HCT116 (cell line): ENCODE measurements at regions not wholly inside any gene's neighbourhood (a gene's known extent, or its start where the extent isn't known, plus 50 kb on each side); places are given as distances from the start of the nearest gene placed in this dataset.

Experiments
- ATAC-seq: fragments of 200-7000 bp; cut with Tn5 transposase; 2 replicates; pipeline ENCODE4 v1.9.1; 2020; ENCODE audit warnings: mild to moderate bottlenecking, moderate library complexity
- BruUV-seq: library from RNA; stranded (reverse); fragments of 400-500 nt; replicated peaks from 2 replicates; lab custom pipeline; 2021; lab: Mats Ljungman, UMichigan
- CTCF ChIA-PET: fragments of 300-600 bp; sonication (Branson Sonifier 250); formaldehyde crosslinking; loops from one replicate; lab custom pipeline; 2021; ENCODE audit warnings: antibody characterized with exemption; lab: Charles Lee
- POLR2A ChIA-PET: fragments of 300-600, 350-600 bp; sonication (Branson Sonifier 250); formaldehyde crosslinking; loops from one replicate; lab custom pipeline; 2021; ENCODE audit warnings: antibody characterized with exemption; lab: Charles Lee
- RAD21 ChIA-PET, 2 experiments: fragments of 300-600 bp; sonication (Branson Sonifier 250); formaldehyde crosslinking; loops; one replicate each; lab custom pipeline; 2023; ENCODE audit warnings: low total read pairs in 2 of 2; ENCODE audit not compliant: uncharacterized antibody in 2 of 2, unreplicated experiment in 2 of 2, low non-redundant PET in 1 of 2; lab: Charles Lee
- DNase-seq: peaks from one replicate; pipeline ENCODE4 v3.0.0-alpha.2; 2010; ENCODE audit warnings: low read depth, low spot score
- H2AFZ ChIP-seq: fragments of 200-600 bp; shearing (Covaris generic), sonication (generic); 2 replicates; pipeline ENCODE4 v1.6.1; 2017; ENCODE audit warnings: low read depth, mixed run types, mixed read lengths, antibody characterized with exemption, low read length; ENCODE audit not compliant: poor library complexity, severe bottlenecking
- H3K27ac ChIP-seq: 2 replicates; pipeline ENCODE4 v1.5.1; 2012; ENCODE audit warnings: low read depth, low read length
- H3K27me3 ChIP-seq: fragments of 200-600 bp; sonication (generic); 2 replicates; pipeline ENCODE4 v1.6.1; 2016; ENCODE audit warnings: mixed run types, low read length, mixed read lengths; ENCODE audit not compliant: insufficient read depth
- H3K36me3 ChIP-seq, 2 experiments: fragments of 200-500 bp in 1 of 2; fragments of 200-600 bp in 1 of 2; sonication (Bioruptor generic) in 1 of 2; sonication (generic) in 1 of 2; 2 replicates each; pipeline versions ENCODE4 v1.5.1 to v1.6.1; 2014 to 2016; ENCODE audit warnings: low read length in 2 of 2, inconsistent platforms in 1 of 2, mixed read lengths in 1 of 2, mixed run types in 1 of 2; ENCODE audit not compliant: insufficient read depth in 2 of 2, control insufficient read depth in 1 of 2
- H3K4me1 ChIP-seq, 2 experiments: fragments of 200-600 bp in 1 of 2; sonication (generic) in 1 of 2; 2 replicates each; pipeline versions ENCODE4 v1.5.1 to v1.6.1; 2012 to 2017; ENCODE audit warnings: low read length in 2 of 2, inconsistent platforms in 1 of 2, mild to moderate bottlenecking in 1 of 2, mixed read lengths in 1 of 2, mixed run types in 1 of 2, moderate library complexity in 1 of 2; ENCODE audit not compliant: insufficient read depth in 2 of 2, control insufficient read depth in 1 of 2
- H3K4me2 ChIP-seq: fragments of 200-600 bp; sonication (generic); 2 replicates; pipeline ENCODE4 v1.6.1; 2017; ENCODE audit warnings: mixed run types, low read length, mixed read lengths
- H3K4me3 ChIP-seq, 2 experiments: fragments of 200-600 bp in 1 of 2; sonication (generic) in 1 of 2; replicated peaks in 1 of 2; 2 replicates each; pipeline ENCODE4 v1.5.1; 2011 to 2016; ENCODE audit warnings: low read length in 2 of 2, control low read depth in 1 of 2, low read depth in 1 of 2, mild to moderate bottlenecking in 1 of 2, mixed read lengths in 1 of 2, mixed run types in 1 of 2
- H3K79me2 ChIP-seq: fragments of 200-600 bp; sonication (generic); 2 replicates; pipeline ENCODE4 v1.6.1; 2017; ENCODE audit warnings: mild to moderate bottlenecking, mixed run types, low read length, moderate library complexity, mixed read lengths; ENCODE audit not compliant: insufficient read depth
- H3K9ac ChIP-seq: fragments of 200-600 bp; sonication (generic); 2 replicates; pipeline ENCODE4 v1.6.1; 2016; ENCODE audit warnings: low read length, mixed read lengths
- H3K9me2 ChIP-seq: fragments of 200-600 bp; sonication (generic), shearing (Covaris generic); 2 replicates; pipeline ENCODE4 v1.6.1; 2017; ENCODE audit warnings: mixed run types, mild to moderate bottlenecking, moderate library complexity; ENCODE audit not compliant: insufficient read depth
- H3K9me3 ChIP-seq, 2 experiments: fragments of 200-500 bp in 1 of 2; fragments of 200-600 bp in 1 of 2; sonication (Bioruptor generic) in 1 of 2; sonication (generic) in 1 of 2; 2 replicates each; pipeline ENCODE4 v1.6.1; 2014 to 2017; ENCODE audit warnings: low read length in 2 of 2, mixed read lengths in 2 of 2, inconsistent platforms in 1 of 2, low read depth in 1 of 2, mild to moderate bottlenecking in 1 of 2, mixed run types in 1 of 2, moderate library complexity in 1 of 2; ENCODE audit not compliant: control insufficient read depth in 1 of 2, insufficient read depth in 1 of 2
- H4K20me1 ChIP-seq: fragments of 200-600 bp; sonication (generic), shearing (Covaris generic); 2 replicates; pipeline ENCODE4 v1.6.1; 2017; ENCODE audit warnings: mixed run types, mild to moderate bottlenecking, moderate library complexity; ENCODE audit not compliant: insufficient read depth
- CBX3 ChIP-seq: IDR thresholded peaks from 2 replicates; pipeline ENCODE4 v1.6.1; 2012; ENCODE audit warnings: low read depth
- CEBPB ChIP-seq: IDR thresholded peaks from 2 replicates; pipeline ENCODE4 v1.6.1; 2012; ENCODE audit warnings: low read depth
- ELF1 ChIP-seq: IDR thresholded peaks from 2 replicates; pipeline ENCODE4 v1.6.1; 2012; ENCODE audit warnings: low read depth, borderline replicate concordance
- EZH2phosphoT487 ChIP-seq: fragments of 200-600 bp; IDR thresholded peaks from 2 replicates; pipeline ENCODE4 v1.6.1; 2018; ENCODE audit warnings: antibody characterized with exemption, borderline replicate concordance
- FOSL1 ChIP-seq: IDR thresholded peaks from 2 replicates; pipeline ENCODE4 v1.6.1; 2012; ENCODE audit warnings: low read depth
- JUND ChIP-seq: IDR thresholded peaks from 2 replicates; pipeline ENCODE4 v1.6.1; 2012
- POLR2A ChIP-seq: IDR thresholded peaks from 2 replicates; pipeline ENCODE4 v1.7.0; 2011; ENCODE audit warnings: borderline replicate concordance; ENCODE audit not compliant: insufficient read depth, insufficient read length; ENCODE audit errors: extremely low read depth
- RAD21 ChIP-seq: IDR thresholded peaks from 2 replicates; pipeline ENCODE4 v1.6.1; 2012; ENCODE audit warnings: low read depth, mild to moderate bottlenecking
- SIN3A ChIP-seq: IDR thresholded peaks from 2 replicates; pipeline ENCODE4 v1.6.1; 2012; ENCODE audit warnings: low read depth
- SP1 ChIP-seq: IDR thresholded peaks from 2 replicates; pipeline ENCODE4 v1.6.1; 2012; ENCODE audit warnings: low read depth
- SRF ChIP-seq: IDR thresholded peaks from 2 replicates; pipeline ENCODE4 v1.6.1; 2012; ENCODE audit warnings: low read depth
- TCF7L2 ChIP-seq: IDR thresholded peaks from 2 replicates; pipeline ENCODE4 v1.7.0; 2011; ENCODE audit warnings: borderline replicate concordance, inconsistent platforms; ENCODE audit not compliant: insufficient read depth, insufficient read length; ENCODE audit errors: extremely low read depth
- ZFX ChIP-seq: fragments of 450-650 bp; IDR thresholded peaks from 2 replicates; pipeline ENCODE4 v1.6.1; 2017
- ZNF274 ChIP-seq: fragments of 200-500 bp; sonication (Bioruptor generic); IDR thresholded peaks from 2 replicates; pipeline ENCODE4 v1.6.1; 2014; ENCODE audit warnings: mild to moderate bottlenecking, low read depth, low read length, inconsistent platforms
- intact Hi-C: fragments of 100-400 bp; cut with micrococcal nuclease; formaldehyde crosslinking; loops from 2 replicates; pipeline ENCODE4 v1.10.0; 2022
- TF ChIP-seq, protein P1 (sequence below): IDR thresholded peaks from 2 replicates; pipeline ENCODE4 v1.6.1; 2012; ENCODE audit warnings: low read depth
- TF ChIP-seq, protein P2 (sequence below): IDR thresholded peaks from 2 replicates; pipeline ENCODE4 v1.6.1; 2011; ENCODE audit warnings: mild to moderate bottlenecking, low read length, moderate library complexity; ENCODE audit not compliant: insufficient replicate concordance; ENCODE audit errors: extremely low read depth
- TF ChIP-seq, protein P3 (sequence below): IDR thresholded peaks from 2 replicates; pipeline ENCODE4 v1.6.1; 2012
- TF ChIP-seq, protein P4 (sequence below): IDR thresholded peaks from 2 replicates; pipeline ENCODE4 v1.6.1; 2012

DNA sequence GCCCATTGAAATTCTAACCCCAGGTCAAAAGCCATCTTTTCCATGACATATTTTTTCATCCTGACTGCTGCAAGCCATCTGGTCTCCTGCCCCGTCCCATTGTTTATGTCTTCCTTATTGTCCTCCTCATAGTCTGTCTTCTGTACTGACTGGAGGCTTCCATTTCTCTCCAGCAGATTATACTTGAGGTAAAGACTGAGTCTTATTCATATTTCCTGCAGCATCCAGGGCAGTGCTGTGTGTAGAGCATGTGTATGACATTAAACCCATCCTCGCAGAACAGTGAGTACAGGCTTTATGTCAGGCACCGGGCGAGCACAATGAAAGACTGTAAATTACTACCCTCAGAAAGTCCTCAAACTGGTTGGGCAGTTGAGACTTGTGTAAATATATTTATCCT, 275.1 kb downstream of the C4orf33 start:
- DNase-seq (no peak), ATAC-seq (no peak)
- no peak overlapping the region for H3K4me2 ChIP-seq
- H3K27me3 ChIP-seq, result no peaks in the 10 kb centered on the region
- no peaks in the 10 kb centered on the region for H3K9me2 ChIP-seq
- intact Hi-C loops, result no loop called here
- BruUV-seq, result no TSS peak
- H3K36me3 ChIP-seq, result no peaks in the 10 kb centered on the region
- H3K9ac ChIP-seq, result no peak overlapping the region
- TF ChIP-seq JUND, result no peak
- no peak for TF ChIP-seq TCF7L2
- TF ChIP-seq ZFX, result no peak
- no peak for TF ChIP-seq ELF1
- TF ChIP-seq CEBPB, result no peak
- H2AFZ ChIP-seq, result no peak overlapping the region
- ChIA-PET RAD21 (no interaction called here), POLR2A (no interaction called here), CTCF (no interaction called here)
- no peaks in the 10 kb centered on the region for H3K4me1 ChIP-seq
- H3K27ac ChIP-seq, result no peak overlapping the region
- no peaks in the 10 kb centered on the region for H3K79me2 ChIP-seq
- H3K9me3 ChIP-seq, result no peaks in the 10 kb centered on the region
- H4K20me1 ChIP-seq, result no peaks in the 10 kb centered on the region
- H3K4me3 ChIP-seq, result no peak overlapping the region

DNA sequence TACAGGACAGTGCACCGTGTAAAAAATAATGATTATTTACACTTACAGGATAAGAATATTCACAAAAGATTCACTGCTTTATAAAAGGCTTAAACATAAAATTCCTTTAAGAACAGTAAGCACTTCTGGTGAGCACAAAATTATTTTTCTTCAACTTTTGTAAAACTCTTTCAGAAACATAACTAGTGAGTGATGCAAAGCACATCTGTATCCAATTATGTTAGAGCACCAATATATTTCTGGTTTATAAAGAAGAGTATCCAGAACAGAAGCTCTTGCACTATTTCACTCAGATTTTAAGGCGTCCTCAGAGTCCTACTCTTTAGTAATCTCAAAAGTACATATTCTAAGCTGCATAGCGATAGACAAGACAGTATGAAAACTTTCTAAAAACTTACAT, 276.0 kb downstream of the C4orf33 start:
- H2AFZ ChIP-seq, result no peak overlapping the region
- DNase-seq (no peak), ATAC-seq (no peak)
- intact Hi-C loops, result no loop called here
- ChIA-PET POLR2A (no interaction called here), CTCF (no interaction called here), RAD21 (no interaction called here)
- H4K20me1 ChIP-seq, result no peaks in the 10 kb centered on the region
- no peaks in the 10 kb centered on the region for H3K79me2 ChIP-seq
- H3K4me3 ChIP-seq, result no peak overlapping the region
- H3K9me2 ChIP-seq, result no peaks in the 10 kb centered on the region
- BruUV-seq, result no TSS peak
- H3K9ac ChIP-seq, result no peak overlapping the region
- no peaks in the 10 kb centered on the region for H3K36me3 ChIP-seq
- H3K27me3 ChIP-seq, result no peaks in the 10 kb centered on the region
- no peak overlapping the region for H3K27ac ChIP-seq
- no peak overlapping the region for H3K4me2 ChIP-seq
- no peaks in the 10 kb centered on the region for H3K4me1 ChIP-seq
- H3K9me3 ChIP-seq, result no peaks in the 10 kb centered on the region
- no peak for TF ChIP-seq ELF1
- no peak for TF ChIP-seq ZFX
- TF ChIP-seq, protein P1, sequence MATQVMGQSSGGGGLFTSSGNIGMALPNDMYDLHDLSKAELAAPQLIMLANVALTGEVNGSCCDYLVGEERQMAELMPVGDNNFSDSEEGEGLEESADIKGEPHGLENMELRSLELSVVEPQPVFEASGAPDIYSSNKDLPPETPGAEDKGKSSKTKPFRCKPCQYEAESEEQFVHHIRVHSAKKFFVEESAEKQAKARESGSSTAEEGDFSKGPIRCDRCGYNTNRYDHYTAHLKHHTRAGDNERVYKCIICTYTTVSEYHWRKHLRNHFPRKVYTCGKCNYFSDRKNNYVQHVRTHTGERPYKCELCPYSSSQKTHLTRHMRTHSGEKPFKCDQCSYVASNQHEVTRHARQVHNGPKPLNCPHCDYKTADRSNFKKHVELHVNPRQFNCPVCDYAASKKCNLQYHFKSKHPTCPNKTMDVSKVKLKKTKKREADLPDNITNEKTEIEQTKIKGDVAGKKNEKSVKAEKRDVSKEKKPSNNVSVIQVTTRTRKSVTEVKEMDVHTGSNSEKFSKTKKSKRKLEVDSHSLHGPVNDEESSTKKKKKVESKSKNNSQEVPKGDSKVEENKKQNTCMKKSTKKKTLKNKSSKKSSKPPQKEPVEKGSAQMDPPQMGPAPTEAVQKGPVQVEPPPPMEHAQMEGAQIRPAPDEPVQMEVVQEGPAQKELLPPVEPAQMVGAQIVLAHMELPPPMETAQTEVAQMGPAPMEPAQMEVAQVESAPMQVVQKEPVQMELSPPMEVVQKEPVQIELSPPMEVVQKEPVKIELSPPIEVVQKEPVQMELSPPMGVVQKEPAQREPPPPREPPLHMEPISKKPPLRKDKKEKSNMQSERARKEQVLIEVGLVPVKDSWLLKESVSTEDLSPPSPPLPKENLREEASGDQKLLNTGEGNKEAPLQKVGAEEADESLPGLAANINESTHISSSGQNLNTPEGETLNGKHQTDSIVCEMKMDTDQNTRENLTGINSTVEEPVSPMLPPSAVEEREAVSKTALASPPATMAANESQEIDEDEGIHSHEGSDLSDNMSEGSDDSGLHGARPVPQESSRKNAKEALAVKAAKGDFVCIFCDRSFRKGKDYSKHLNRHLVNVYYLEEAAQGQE, result no peak
- TF ChIP-seq, protein P2, sequence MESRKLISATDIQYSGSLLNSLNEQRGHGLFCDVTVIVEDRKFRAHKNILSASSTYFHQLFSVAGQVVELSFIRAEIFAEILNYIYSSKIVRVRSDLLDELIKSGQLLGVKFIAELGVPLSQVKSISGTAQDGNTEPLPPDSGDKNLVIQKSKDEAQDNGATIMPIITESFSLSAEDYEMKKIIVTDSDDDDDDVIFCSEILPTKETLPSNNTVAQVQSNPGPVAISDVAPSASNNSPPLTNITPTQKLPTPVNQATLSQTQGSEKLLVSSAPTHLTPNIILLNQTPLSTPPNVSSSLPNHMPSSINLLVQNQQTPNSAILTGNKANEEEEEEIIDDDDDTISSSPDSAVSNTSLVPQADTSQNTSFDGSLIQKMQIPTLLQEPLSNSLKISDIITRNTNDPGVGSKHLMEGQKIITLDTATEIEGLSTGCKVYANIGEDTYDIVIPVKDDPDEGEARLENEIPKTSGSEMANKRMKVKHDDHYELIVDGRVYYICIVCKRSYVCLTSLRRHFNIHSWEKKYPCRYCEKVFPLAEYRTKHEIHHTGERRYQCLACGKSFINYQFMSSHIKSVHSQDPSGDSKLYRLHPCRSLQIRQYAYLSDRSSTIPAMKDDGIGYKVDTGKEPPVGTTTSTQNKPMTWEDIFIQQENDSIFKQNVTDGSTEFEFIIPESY, result no peak
- no peak for TF ChIP-seq POLR2A
- TF ChIP-seq, protein P3, sequence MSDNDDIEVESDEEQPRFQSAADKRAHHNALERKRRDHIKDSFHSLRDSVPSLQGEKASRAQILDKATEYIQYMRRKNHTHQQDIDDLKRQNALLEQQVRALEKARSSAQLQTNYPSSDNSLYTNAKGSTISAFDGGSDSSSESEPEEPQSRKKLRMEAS, result no peak
- no peak for TF ChIP-seq RAD21
- TF ChIP-seq CBX3, result no peak
- TF ChIP-seq SRF, result no peak
- no peak for TF ChIP-seq EZH2phosphoT487
- TF ChIP-seq, protein P4, sequence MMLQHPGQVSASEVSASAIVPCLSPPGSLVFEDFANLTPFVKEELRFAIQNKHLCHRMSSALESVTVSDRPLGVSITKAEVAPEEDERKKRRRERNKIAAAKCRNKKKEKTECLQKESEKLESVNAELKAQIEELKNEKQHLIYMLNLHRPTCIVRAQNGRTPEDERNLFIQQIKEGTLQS, result no peak
- TF ChIP-seq SP1, result no peak
- no peak for TF ChIP-seq ZNF274
- no peak for TF ChIP-seq SIN3A
- no peak for TF ChIP-seq FOSL1
